ENCODE measurements at regions not wholly inside any gene's neighbourhood (a gene's known extent, or its start where the extent isn't known, plus 50 kb on each side); places are given as distances from the start of the nearest gene placed in this dataset.

DNA sequence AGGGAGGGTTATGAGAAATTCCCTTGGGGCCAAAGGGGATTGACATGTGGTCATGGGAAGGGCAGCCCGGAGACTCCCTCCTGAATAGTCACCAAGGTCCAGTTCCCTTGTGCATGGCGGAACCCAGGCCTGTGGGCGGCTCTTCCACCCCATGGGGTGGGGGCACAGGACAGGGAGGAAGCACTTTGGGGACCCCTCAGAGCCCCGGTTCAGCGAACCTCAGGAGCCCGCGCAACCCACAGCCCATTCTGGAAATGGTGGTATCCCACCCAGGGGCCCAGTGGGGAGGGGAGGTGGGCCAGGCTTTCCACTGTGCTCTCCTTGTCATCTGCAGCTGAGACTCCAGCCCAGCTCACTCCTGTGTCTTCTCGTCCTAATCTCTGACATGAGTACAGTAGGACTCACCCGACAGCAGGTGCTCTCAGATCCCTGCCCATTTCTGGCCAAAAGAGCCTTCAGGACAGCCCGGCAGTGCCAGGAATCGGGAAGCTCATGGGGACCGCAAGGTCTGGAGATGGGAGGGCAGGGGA lies 255.2 kb upstream of the SFSWAP start:
- H3K9ac ChIP-seq = no peak overlapping the region
- no peaks in the 10 kb centered on the region for H3K36me3 ChIP-seq (ENCODE audit: control insufficient read depth, insufficient read depth, low read length)
- no peak overlapping the region for H3K4me3 ChIP-seq (ENCODE audit: low read depth, low read length)
- no peak overlapping the region for H3K4me2 ChIP-seq (ENCODE audit: low read length)
- no peaks in the 10 kb centered on the region for H3K9me3 ChIP-seq (ENCODE audit: control insufficient read depth, low read length)
- H3K79me2 ChIP-seq = no peaks in the 10 kb centered on the region
- H2AFZ ChIP-seq = no peak overlapping the region
- no peak overlapping the region for H3K27ac ChIP-seq
- no peaks in the 10 kb centered on the region for H3K27me3 ChIP-seq (ENCODE audit: control insufficient read depth, insufficient read depth, low read length)
- no peaks in the 10 kb centered on the region for H3K4me1 ChIP-seq
- no peak for TF ChIP-seq CTCF (IDR thresholded peaks at IDR 0.05)

- no peak for TF ChIP-seq CTCF (IDR thresholded peaks at IDR 0.05)
- no peaks in the 10 kb centered on the region for H3K4me1 ChIP-seq
- no peaks in the 10 kb centered on the region for H3K27me3 ChIP-seq (ENCODE audit: control insufficient read depth, insufficient read depth, low read length)
- H3K36me3 ChIP-seq (ENCODE audit: control insufficient read depth, insufficient read depth, low read length) = no peaks in the 10 kb centered on the region
- H3K79me2 ChIP-seq = no peaks in the 10 kb centered on the region
- H3K4me3 ChIP-seq (ENCODE audit: low read depth, low read length) = no peak overlapping the region
- no peak overlapping the region for H3K4me2 ChIP-seq (ENCODE audit: low read length)
- no peak overlapping the region for H3K27ac ChIP-seq
- H3K9me3 ChIP-seq (ENCODE audit: control insufficient read depth, low read length) = no peaks in the 10 kb centered on the region
- no peak overlapping the region for H2AFZ ChIP-seq
- no peak overlapping the region for H3K9ac ChIP-seq
These were observed 254.4 kb upstream of the SFSWAP start for GRCh38 chr12:131456301-131457027.

GRCh38 chr12:131457028-131457310 lies 253.9 kb upstream of the SFSWAP start:
- no peak overlapping the region for H3K4me3 ChIP-seq (ENCODE audit: low read depth, low read length)
- no peak overlapping the region for H2AFZ ChIP-seq
- no peak overlapping the region for H3K4me2 ChIP-seq (ENCODE audit: low read length)
- H3K27me3 ChIP-seq (ENCODE audit: control insufficient read depth, insufficient read depth, low read length) = no peaks in the 10 kb centered on the region
- H3K27ac ChIP-seq = no peak overlapping the region
- H3K79me2 ChIP-seq = no peaks in the 10 kb centered on the region
- no peaks in the 10 kb centered on the region for H3K4me1 ChIP-seq
- H3K9me3 ChIP-seq (ENCODE audit: control insufficient read depth, low read length) = no peaks in the 10 kb centered on the region
- no peak overlapping the region for H3K9ac ChIP-seq
- no peaks in the 10 kb centered on the region for H3K36me3 ChIP-seq (ENCODE audit: control insufficient read depth, insufficient read depth, low read length)
- no peak for TF ChIP-seq CTCF (IDR thresholded peaks at IDR 0.05)

DNA sequence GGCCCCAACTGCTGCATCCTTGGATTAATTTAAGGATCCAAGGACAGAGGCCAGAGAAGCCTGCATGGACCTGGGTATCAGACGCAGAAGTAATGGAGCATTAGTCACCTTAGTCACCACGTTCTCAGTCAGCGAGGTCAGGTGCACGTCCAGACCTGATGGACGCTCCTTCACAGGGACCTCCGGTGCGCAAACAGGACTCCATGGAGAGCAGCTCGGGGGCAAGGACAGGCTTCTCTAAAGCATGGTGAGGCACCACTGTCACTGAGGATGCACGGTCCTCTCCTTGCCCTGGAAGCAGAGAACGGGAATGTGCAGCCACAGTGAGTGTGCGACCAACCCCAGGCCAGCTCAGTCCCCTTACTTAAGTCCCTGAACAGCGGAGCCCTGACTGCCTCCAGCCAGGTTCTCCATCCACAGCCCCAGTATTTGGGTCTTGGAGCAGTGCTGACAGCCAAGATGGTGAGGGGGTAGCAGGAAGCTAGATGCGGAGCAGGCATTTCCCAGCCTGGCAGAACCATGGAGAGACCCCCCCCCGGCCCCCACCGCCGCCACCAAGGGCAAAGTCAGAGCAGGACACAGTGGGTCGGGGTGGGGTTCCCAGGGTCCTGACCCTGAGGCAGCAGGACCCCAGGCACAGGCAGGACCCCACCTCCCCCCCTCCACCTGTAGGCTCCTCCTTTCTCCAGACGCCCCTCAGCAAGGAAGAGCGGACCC lies 253.4 kb upstream of the SFSWAP start:
- Histone ChIP-seq H3K4me2 (ENCODE audit: low read length) (no peak overlapping the region), H3K4me1 (no peaks in the 10 kb centered on the region), H3K9ac (no peak overlapping the region), H3K9me3 (ENCODE audit: control insufficient read depth, low read length) (no peaks in the 10 kb centered on the region), H3K27ac (no peak overlapping the region), H3K36me3 (ENCODE audit: control insufficient read depth, insufficient read depth, low read length) (no peaks in the 10 kb centered on the region), H2AFZ (no peak overlapping the region), H3K27me3 (ENCODE audit: control insufficient read depth, insufficient read depth, low read length) (no peaks in the 10 kb centered on the region), H3K4me3 (ENCODE audit: low read depth, low read length) (no peak overlapping the region), H3K79me2 (no peaks in the 10 kb centered on the region)
- no peak for TF ChIP-seq CTCF (IDR thresholded peaks at IDR 0.05)

DNA sequence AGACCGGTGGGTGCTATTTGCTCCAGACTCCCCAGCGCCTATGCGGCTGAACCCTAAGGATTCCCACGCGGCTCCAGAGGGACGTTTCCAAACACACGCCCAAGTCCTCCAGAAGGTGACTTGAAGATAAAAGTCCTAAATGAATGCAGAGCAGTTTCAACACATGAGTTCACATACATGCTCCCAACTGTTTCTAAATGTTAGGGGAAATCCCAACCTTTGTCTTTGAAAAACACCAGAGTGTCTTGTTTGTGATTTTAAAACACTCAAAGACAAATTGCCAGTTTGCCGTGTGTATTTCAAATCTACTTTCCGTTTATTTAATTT lies 252.9 kb upstream of the SFSWAP start:
- Histone ChIP-seq H3K27ac (no peak overlapping the region), H3K9ac (no peak overlapping the region), H3K79me2 (no peaks in the 10 kb centered on the region), H3K9me3 (ENCODE audit: control insufficient read depth, low read length) (no peaks in the 10 kb centered on the region), H3K4me2 (ENCODE audit: low read length) (no peak overlapping the region), H3K4me1 (no peaks in the 10 kb centered on the region), H3K27me3 (ENCODE audit: control insufficient read depth, insufficient read depth, low read length) (no peaks in the 10 kb centered on the region), H3K36me3 (ENCODE audit: control insufficient read depth, insufficient read depth, low read length) (no peaks in the 10 kb centered on the region), H3K4me3 (ENCODE audit: low read depth, low read length) (no peak overlapping the region), H2AFZ (no peak overlapping the region)
- no peak for TF ChIP-seq CTCF (IDR thresholded peaks at IDR 0.05)

Measured in parathyroid adenoma (tissue), 2 donors.